Posterior cingulate gyrus (tissue), 11 donors: ENCODE measurements at regions not wholly inside any gene's neighbourhood (a gene's known extent, or its start where the extent isn't known, plus 50 kb on each side); places are given as distances from the start of the nearest gene placed in this dataset.
"Not testable (repeated sequence)": the region's sequence is repeated elsewhere in the genome, so short reads cannot be mapped to it uniquely, and the experiment has no call there.

Source experiments
- DNase-seq, 10 donors: peaks; one replicate each; pipeline versions ENCODE4 v3.0.0 to v3.0.0-alpha.2; 2020 to 2021; ENCODE audit warnings: mixed read lengths in 3 of 10
- intact Hi-C: fragments of 100-400 bp; cut with DNase I; formaldehyde crosslinking; loops from one replicate; pipeline ENCODE4 v1.15.1; 2023

DNA sequence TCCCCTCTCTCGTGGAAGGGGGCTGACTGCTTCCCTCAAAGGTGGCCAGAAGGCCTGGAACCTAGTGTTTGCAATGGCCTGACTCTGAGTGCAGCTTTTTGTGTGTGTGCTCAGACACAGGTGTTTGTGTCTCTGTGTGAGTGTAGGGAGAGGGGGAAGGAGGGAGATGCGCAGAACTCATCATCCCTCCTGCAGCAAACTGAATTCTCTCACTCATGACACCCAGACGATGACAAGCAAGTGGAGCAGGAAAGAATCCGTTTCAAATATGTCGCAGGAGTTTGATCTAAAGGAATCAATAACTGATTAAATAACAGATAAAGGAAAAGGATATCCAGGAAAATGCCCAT, 101.4 kb downstream of the TNFAIP3 start:
- no peak for DNase-seq
- intact Hi-C loops, result no loop called here

DNA sequence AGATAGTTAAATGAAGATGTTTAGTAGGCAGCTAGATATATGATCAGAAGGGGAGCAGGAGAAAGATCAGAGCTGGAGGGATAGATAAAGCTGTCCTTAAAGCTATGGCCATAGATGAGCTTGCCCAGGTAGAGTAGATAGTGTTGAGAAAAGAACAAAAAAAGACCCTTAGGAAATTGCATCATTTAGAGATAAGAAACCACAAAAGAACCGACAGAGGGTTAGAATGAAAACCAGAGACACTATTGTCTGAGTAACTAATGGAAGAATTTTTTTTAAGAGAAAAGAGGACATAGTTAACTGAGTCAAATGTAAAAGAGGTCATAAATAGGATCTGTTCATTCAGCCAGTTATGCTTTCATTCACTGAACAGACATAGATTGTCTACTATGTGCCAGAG, 101.8 kb downstream of the TNFAIP3 start:
- intact Hi-C loops, result no loop called here
- no peak for DNase-seq

DNA sequence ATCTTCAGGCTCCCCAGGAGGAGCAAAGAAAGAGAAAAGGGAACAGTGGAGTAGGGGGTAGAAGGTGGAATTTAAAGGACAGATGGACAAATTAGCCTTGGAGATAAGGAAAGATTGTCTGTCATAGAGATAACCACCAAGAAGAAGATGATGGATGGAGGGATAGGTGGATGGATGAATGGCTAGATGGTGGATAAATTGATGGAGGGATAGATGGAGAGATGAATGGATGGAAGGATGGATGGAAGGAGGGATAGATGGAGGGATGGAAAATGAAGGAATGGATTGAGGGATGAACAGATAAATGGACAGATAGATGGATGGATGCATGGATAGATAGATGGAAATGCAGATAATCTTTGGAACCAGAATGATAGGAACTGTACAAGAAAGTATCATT, 102.8 kb downstream of the TNFAIP3 start:
- intact Hi-C loops, result no loop called here
- no peak for DNase-seq

DNA sequence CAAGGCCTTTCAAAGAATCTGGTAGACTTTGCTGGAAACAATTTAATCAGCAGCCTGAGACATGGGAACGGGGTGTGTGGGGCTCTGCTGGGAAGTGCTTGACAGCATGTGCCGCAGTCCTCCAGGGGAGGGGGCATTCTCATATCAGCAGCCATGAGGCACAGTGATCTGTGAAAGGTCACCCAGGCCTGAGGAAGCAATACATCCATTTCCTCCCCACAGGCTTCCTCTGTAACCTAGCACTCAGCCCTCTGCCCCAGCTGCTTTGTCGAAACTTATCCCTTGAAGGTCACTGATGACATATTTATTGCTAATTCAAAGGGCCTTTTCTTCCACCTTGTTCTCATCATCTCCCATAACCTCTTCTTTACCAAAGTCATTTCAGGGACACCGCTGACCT, 103.3 kb downstream of the TNFAIP3 start:
- intact Hi-C loops, result no loop called here
- DNase-seq, result no peak

DNA sequence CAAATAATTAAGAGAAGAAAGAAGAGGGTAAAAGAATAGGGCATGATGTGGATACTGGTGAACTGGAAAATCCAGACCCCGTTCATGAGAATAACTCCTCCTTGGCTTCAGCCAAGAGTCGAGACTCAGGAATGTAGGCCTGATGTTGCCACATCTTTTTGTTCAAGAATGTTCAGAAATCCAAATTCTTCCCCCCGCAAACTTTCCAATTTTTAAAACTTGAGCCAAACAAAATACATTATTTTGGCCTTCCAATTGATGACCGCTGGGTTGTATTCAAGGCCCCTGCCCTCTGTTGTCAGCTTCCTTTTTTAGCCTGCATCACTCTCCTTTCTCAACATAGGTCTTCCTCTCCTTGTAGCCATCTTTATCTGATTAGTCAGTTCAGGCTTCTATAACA, 106.1 kb downstream of the TNFAIP3 start:
- intact Hi-C loops, result no loop called here
- no peak for DNase-seq

DNA sequence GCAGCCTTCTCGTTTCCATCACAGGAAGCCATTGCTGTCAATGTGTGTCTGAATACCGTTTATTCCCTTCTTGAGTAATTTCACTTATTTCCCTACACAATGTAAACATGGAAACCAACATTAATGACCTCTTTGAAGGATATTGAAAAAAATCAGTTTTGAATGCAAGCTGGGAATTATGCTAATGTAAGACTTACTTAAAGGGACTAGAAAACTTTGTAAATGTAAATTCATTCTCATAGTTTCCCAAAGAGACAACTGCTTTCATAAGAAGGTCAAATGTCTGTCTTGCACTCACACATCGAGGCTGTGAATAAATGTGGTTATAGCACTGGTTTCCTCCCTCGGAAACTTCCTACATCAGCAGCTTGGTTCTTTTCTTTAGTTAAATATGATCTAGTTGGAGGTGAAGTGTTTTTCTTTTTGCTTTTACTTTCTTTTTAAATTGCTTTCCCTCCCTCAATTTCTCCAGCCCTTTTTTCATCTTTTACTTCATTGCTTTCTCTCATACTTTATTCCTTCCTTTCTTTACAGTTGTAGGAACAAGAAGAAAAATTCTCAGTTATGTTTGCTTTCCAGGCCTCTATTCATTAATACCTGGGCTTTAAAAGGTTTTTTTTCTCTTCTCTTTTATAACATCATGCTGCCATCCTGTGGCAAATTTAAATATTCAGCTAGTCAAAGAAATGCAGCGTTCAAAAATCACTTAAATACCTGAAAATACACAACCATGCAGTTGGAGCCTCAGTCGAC, 108.3 kb downstream of the TNFAIP3 start:
- DNase-seq, result no peak
- intact Hi-C loops, result no loop called here

DNA sequence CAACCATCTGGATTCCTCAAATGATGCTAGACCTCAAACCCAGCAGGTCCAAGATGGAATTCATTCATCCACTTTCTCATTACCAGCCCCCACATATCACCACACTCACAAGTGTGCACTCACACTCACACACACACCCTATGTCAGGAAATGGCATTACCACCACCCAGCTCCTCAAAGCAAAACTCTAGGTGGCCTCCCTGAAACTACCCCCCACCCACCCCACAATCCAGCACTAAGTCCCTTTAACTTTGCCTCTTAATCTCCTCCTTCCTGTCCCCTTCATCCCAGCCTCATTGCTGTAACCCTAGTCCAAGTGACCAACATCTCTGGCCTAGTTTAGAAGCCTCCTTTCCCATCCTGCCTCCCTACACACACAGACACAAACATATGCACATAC, 109.4 kb downstream of the TNFAIP3 start:
- DNase-seq, result no peak
- intact Hi-C loops, result no loop called here

DNA sequence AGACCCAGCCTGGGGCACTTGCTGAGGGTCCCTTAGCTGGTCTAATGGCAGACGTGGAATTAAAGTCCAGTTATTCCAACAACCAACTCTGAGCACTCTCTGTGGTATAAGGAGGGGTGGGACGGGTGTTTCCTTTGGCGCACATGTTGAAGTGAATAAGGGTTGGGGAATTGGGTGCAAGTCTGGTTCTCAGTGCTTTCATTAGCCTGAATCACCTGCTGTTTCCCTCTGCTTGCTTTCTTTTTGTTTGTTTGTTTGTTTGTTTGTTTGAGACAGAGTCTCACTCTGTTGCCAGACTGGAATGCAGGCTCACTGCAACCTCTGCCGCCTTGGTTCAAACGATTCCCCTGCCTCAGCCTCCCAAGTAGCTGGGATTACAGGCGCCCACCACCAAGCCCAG, 110.1 kb downstream of the TNFAIP3 start:
- no peak for DNase-seq
- intact Hi-C loops, result no loop called here

DNA sequence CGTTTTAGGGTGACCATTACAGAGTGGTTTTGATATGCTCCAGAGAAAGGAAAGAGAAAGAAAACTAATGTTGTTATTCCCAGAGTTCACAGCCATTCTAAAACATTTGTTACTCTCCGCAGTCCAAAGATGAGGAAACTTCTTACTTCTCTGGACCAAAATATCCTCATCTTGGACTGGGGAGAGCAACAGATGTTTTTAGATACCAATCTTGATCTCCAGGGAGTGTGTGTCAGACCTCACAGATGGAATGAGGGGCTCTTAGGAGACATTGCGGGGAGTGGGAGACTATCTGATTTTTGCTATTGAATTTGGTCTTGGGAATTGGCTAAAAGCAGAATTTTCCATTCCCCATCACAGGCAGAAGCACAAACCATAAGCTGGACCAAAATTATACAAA, 110.8 kb downstream of the TNFAIP3 start:
- DNase-seq, result no peak
- intact Hi-C loops, result no loop called here

DNA sequence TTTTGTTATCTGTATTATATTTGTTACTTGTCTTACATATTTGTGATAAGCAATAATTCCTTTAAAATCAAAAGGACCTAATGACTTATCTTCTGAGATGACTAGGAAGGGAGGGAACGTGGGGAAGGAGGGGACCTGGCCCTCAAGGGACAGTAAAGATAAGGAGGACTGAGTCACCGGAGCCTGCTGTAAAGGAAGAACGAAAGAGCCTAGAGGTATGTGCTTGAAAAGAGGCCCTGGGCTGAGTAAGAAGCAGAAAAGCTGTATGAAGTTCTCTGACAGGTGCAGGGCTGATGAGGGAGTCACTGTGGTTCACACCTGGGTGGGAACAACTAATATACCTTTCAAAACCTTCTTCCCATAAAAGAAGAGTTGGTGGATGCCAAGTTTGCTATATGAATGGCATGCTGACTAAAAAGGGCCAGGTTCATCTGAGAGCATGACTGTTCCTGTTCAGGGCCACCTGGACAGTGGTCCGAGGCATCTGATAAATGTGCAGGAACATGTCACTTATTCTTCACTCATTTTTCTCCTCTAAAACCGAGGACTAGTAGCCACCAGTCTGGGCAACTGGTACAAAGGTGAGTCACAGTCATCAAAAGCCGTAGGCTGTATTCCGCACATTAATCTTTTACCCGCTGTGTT, 111.3 kb downstream of the TNFAIP3 start:
- no peak for DNase-seq
- intact Hi-C loops, result no loop called here

DNA sequence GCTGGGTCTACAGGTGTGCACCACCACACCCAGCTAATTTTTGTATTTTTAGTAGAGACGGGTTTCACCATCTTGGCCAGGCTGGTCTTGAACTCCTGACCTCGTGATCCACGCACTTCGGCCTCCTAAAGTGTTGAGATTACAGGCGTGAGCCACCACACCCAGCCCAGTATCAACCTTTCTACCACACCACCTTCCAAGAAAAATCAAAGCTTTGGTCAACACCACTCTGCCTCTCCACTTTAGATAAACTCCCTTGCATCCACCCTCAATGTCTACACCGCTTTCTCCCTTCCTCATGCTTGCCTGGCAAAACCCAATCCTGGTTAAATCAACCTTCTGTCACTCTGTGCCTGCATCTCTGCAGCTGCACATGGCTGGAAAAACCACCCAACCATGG, 112.2 kb downstream of the TNFAIP3 start:
- DNase-seq, intact Hi-C loops: not testable (repeated sequence)

DNA sequence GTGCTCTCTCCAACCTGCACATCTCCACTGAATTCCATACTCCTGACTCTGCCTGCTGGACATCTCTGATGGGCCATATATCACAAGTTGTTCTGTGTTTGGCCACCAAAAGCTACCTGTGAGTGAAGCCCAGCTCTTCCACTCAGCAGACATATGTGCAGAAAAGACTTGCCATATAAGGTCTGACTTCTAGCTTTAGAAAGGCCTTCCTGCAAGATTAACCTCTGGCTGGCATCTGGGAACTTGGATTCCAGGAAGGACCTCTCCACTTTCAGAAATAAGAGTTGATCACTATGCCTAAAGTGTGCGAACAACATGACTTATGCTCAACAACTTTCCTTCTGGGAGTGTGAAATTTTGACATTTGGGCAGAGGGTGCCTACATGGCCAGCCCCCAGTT, 113.7 kb downstream of the TNFAIP3 start:
- no peak for DNase-seq
- intact Hi-C loops, result no loop called here

DNA sequence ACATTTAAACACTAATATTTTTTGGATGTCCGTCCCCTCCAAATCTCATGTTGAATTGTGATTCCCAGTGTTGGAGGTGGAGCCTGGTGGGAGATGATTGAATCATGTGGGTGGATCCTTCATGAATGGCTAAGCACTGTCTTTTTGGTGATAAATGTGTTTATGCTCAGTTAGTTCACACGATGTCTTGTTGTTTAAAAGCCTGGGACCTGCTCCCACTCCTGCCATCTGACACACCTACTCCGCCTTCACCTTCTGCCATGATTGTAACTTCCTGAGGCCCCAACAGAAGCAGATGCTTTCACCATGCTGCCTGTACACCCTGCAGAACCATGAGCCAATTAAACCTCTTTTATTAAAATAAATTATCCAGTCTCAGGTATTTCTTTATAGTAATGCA, 114.7 kb downstream of the TNFAIP3 start:
- no peak for DNase-seq
- intact Hi-C loops, result no loop called here

DNA sequence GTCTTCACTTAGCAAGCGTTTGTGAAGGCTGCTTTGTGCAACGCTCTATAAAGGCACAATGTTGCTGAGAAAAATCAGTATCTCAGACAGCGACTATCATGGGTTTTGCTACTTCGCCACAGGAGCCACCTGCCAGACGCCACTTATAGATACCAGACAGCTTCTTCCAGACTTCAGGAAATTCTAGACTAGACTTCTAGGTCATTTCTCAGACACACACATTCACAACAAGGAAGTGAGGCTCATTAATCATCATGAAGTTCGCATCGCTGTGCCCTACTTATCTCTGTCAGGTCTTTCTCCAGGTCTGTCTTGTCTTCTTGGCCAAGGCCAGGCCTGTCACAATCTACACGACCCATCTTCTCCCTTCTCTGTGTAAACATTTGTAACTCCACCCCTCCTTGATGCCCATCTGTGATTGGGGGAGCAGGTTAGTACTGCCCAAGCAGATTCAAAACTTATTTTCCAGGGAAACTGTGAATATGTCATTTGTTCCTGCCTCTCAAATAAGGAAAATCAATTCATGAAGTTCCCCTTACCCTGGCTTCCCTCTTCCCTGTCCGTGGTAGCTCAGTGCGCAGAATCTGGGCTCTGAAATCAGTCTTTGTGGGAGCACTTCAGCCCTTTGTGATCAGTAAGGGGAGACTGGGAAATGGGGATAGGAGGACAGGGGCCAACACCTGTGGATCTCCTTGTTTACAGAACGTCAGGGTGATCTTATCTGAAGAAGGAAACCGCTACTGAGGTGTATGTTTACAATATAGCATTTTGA, 115.5 kb downstream of the TNFAIP3 start:
- intact Hi-C loops, result no loop called here
- no peak for DNase-seq

DNA sequence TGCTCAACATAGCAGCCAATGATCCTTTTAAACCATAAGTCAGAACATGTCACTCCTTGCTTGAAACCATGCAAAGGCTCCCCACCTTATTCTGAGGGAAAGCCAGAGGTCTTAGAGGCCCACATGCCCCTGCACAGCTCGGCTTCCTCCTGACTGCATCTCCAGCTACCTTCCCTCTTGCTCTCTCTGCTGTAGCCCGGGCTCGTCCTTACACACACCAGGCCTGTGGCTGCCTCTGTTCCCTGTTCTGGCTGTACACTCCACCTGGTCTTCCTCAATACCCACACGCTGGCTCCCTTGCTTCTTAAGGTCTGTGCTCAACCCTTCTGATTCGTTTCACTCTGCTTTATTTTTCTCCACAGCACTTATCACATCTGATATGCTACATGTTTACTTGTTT, 116.2 kb downstream of the TNFAIP3 start:
- intact Hi-C loops, result no loop called here
- DNase-seq, result no peak

DNA sequence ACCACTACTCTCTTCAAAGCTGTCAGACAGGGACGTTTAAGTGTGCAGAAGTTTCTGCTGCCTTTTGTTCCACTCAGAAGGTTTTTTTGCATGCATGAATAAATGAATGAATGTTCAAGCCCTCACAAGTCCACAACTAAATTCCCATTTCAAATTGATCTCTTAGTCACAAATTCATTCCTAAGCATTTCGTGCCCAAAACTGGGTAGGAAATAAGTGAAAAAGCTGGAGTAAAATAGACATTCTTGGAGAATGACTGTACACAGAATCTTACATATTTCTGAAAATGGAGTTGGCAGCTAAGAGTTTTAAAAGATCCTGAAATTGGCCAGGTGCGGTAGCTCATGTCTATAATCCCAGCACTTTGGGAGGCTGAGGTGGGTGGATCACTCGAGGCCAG, 117.6 kb downstream of the PERP start:
- intact Hi-C loops, result no loop called here
- no peak for DNase-seq

DNA sequence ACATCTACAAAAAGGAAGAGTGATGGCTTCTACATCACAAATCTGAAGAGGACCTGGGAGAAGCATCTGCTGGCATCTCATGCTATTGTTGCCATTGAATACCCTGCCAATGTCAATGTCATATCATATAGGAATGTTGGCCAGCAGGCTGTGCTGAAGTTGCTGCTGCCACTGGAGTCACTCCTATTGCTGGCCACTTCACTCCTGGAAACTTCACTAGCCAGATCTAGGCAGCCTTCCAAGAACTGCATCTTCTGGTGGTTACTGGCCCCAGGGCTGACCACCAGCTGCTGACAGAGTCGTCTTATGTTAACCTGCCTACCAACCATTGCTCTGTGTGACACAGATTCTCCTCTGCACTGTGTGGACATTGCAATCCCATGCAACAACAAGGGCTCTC, 111.8 kb downstream of the PERP start:
- intact Hi-C loops, result no loop called here
- DNase-seq, result no peak

DNA sequence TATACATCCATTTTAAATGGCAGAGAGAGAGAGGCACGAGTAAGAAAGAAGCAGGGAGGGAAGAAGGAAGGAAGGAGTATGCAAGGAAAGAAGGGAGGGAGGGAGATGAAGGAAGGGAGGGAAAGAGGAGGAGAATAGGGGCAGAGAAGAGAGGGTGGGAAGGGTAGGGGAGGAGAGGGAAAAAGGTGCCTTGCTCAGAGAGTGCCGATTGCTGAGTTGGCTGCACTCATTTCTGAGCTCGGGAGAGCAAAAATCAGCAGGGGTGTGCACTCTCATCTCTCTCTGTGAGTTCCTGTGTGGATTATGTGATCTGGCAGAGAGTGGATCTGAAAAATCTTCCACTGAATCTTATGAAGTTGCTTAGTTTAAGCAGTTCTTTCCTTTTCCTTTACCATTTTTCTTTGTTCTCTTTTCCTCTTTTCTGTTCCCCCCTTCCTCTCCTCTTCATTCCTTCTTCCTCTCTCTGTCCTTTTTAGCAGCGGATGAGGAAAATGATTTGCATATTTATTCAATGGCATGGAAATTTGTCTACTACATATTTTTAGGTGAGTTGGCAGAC, 108.7 kb downstream of the PERP start:
- DNase-seq, result no peak
- intact Hi-C loops, result no loop called here

DNA sequence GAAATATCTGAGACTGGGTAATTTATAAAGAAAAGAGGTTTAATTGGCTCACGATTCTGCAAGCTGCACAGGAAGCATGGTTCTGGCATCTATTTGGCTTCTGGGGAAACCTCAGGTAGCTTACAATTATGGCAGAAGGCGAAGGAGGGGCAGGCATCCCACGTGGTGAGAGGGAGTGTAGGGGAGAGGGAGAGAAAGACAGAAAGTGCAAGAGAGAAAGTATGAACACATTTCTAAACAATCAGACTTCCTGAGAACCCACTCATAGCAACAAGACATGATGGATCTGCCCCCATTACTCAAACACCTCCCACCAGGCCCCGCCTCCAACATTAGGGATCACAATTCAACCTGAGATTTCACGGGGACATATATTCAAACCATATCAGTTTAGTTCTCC, 107.4 kb downstream of the PERP start:
- DNase-seq, result no peak
- intact Hi-C loops, result loop anchor here (5.0 to 10.0 kb wide), 3 partner anchors 197 to 505 kb away; no protein-coding TSS in a partner anchor

DNA sequence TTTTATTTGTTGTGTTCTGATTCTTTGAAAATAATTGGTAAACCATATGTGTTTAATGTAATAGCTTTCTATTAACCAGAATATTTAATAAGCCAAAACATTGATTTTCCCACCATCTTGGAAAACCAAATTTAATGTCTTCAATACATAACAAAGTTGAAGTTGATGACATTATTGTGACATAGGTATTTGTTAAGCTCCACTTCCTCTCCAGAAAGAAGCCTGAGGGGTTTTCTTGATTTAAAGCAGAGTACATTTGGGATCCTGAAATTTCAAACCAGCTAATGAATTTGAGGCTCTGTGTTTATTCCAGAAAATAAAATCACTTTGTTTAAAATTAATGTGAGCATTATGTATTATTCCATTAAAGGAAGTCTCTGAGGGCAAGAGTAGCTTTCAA, 106.3 kb downstream of the PERP start:
- intact Hi-C loops, result loop anchor here (1.0 to 10.0 kb wide), 4 partner anchors 108 to 504 kb away; no protein-coding TSS in a partner anchor
- DNase-seq, result no peak

DNA sequence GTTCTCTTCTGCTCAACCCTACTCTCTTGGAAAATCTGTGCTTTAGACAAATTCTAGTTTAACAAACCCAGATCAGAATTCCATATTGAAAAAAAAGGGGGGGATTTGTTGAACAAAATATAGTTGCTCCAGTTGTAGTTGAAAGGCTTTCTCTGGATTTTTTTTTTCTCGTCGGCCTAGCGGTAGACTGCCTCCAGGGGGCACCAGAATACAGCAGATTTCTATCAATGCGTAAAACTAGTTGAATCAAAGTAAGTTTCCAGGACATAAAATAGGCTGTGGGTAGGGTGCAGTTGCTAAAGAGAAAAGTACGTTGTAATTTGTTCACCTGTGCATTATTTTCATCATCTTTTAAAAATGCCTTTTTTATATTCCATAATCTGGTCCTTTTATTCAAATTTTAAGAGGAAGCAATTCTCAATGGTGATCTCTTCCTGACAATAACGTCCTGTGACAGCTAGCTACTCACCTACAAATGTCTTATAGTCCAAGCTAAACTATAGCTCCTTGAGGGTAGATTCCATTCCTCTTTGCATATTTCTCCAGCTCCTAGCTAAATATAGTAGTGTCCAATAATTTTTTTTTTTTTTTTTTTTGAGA, 105.4 kb downstream of the PERP start:
- intact Hi-C loops, result loop anchor here (1.0 to 10.0 kb wide), 4 partner anchors 107 to 503 kb away; no protein-coding TSS in a partner anchor
- peak in 7 of 10 donors; percentile 17 to 90 (median 60) for DNase-seq
